ENCODE measurements at regions not wholly inside any gene's neighbourhood (a gene's known extent, or its start where the extent isn't known, plus 50 kb on each side); places are given as distances from the start of the nearest gene placed in this dataset.

- H3K9me3 Mint-ChIP-seq, result peaks cover 8% of the 10 kb centered on the region
- no peak overlapping the region for H3K27ac Mint-ChIP-seq
- H3K4me3 Mint-ChIP-seq, result no peak overlapping the region
- no peaks in the 10 kb centered on the region for H3K36me3 Mint-ChIP-seq (ENCODE audit: low read depth)
- CTCF ChIA-PET, result no interaction called here
- no peaks in the 10 kb centered on the region for H3K27me3 Mint-ChIP-seq
- POLR2A ChIA-PET, result no interaction called here
- no peaks in the 10 kb centered on the region for H3K4me1 Mint-ChIP-seq
- no peak for DNase-seq
These were observed 556.5 kb downstream of the INHBA start for GRCh38 chr7:41146429-41146828.

GRCh38 chr7:41145656-41146055 lies 557.2 kb downstream of the INHBA start:
- ChIA-PET POLR2A (no interaction called here), CTCF (no interaction called here)
- no peak overlapping the region for H3K27ac Mint-ChIP-seq
- H3K36me3 Mint-ChIP-seq (ENCODE audit: low read depth), result no peaks in the 10 kb centered on the region
- no peak for DNase-seq
- H3K4me3 Mint-ChIP-seq, result no peak overlapping the region
- no peaks in the 10 kb centered on the region for H3K27me3 Mint-ChIP-seq
- peaks cover 8% of the 10 kb centered on the region for H3K9me3 Mint-ChIP-seq
- no peaks in the 10 kb centered on the region for H3K4me1 Mint-ChIP-seq

- Mint-ChIP-seq H3K9me3 (peaks cover 5% of the 10 kb centered on the region), H3K4me3 (no peak overlapping the region), H3K4me1 (no peaks in the 10 kb centered on the region), H3K27me3 (no peaks in the 10 kb centered on the region), H3K27ac (no peak overlapping the region), H3K36me3 (ENCODE audit: low read depth) (no peaks in the 10 kb centered on the region)
- DNase-seq, result no peak
- ChIA-PET POLR2A (no interaction called here), CTCF (no interaction called here)
These were observed 559.9 kb downstream of the INHBA start for GRCh38 chr7:41142904-41143473.

- POLR2A ChIA-PET, result no interaction called here
These were observed 563.1 kb downstream of the INHBA start for GRCh38 chr7:41139789-41140188.

GRCh38 chr7:41136551-41136950 lies 566.3 kb downstream of the INHBA start:
- Mint-ChIP-seq H3K36me3 (ENCODE audit: low read depth) (no peaks in the 10 kb centered on the region), H3K4me3 (no peak overlapping the region), H3K4me1 (no peaks in the 10 kb centered on the region), H3K27me3 (no peaks in the 10 kb centered on the region), H3K9me3 (peaks cover 12% of the 10 kb centered on the region), H3K27ac (no peak overlapping the region)
- CTCF ChIA-PET, result no interaction called here
- POLR2A ChIA-PET, result no interaction called here
- no peak for DNase-seq

More at GRCh38 chr7:41139789-41140188, 563.1 kb downstream of the INHBA start:
- no peaks in the 10 kb centered on the region for H3K36me3 Mint-ChIP-seq (ENCODE audit: low read depth)
- no peaks in the 10 kb centered on the region for H3K27me3 Mint-ChIP-seq
- no peak overlapping the region for H3K4me3 Mint-ChIP-seq
- H3K9me3 Mint-ChIP-seq, result peaks cover 8% of the 10 kb centered on the region
- no peak overlapping the region for H3K27ac Mint-ChIP-seq
- DNase-seq, result no peak
- CTCF ChIA-PET, result no interaction called here
- no peaks in the 10 kb centered on the region for H3K4me1 Mint-ChIP-seq

GRCh38 chr7:41135511-41135910 lies 567.4 kb downstream of the INHBA start:
- Mint-ChIP-seq H3K9me3 (peaks cover 12% of the 10 kb centered on the region), H3K4me3 (no peak overlapping the region), H3K27me3 (no peaks in the 10 kb centered on the region), H3K27ac (no peak overlapping the region), H3K4me1 (no peaks in the 10 kb centered on the region), H3K36me3 (ENCODE audit: low read depth) (no peaks in the 10 kb centered on the region)
- ChIA-PET CTCF (no interaction called here), POLR2A (no interaction called here)
- DNase-seq, result no peak

GRCh38 chr7:41134300-41135255 lies 568.3 kb downstream of the INHBA start:
- H3K27me3 Mint-ChIP-seq, result no peaks in the 10 kb centered on the region
- H3K9me3 Mint-ChIP-seq, result peaks cover 12% of the 10 kb centered on the region
- CTCF ChIA-PET, result no interaction called here
- POLR2A ChIA-PET, result no interaction called here
- H3K36me3 Mint-ChIP-seq (ENCODE audit: low read depth), result no peaks in the 10 kb centered on the region
- H3K4me1 Mint-ChIP-seq, result no peaks in the 10 kb centered on the region
- no peak overlapping the region for H3K4me3 Mint-ChIP-seq
- DNase-seq, result no peak
- H3K27ac Mint-ChIP-seq, result no peak overlapping the region

- peaks cover 12% of the 10 kb centered on the region for H3K9me3 Mint-ChIP-seq
- no peaks in the 10 kb centered on the region for H3K36me3 Mint-ChIP-seq (ENCODE audit: low read depth)
- ChIA-PET POLR2A (no interaction called here), CTCF (no interaction called here)
- H3K27me3 Mint-ChIP-seq, result no peaks in the 10 kb centered on the region
- no peak overlapping the region for H3K27ac Mint-ChIP-seq
- DNase-seq, result no peak
- no peak overlapping the region for H3K4me3 Mint-ChIP-seq
- H3K4me1 Mint-ChIP-seq, result no peaks in the 10 kb centered on the region
These were observed 569.1 kb downstream of the INHBA start for GRCh38 chr7:41133690-41134299.

- Mint-ChIP-seq H3K27ac (no peak overlapping the region), H3K9me3 (peaks cover 6% of the 10 kb centered on the region), H3K27me3 (no peaks in the 10 kb centered on the region), H3K36me3 (ENCODE audit: low read depth) (no peaks in the 10 kb centered on the region), H3K4me3 (no peak overlapping the region), H3K4me1 (no peaks in the 10 kb centered on the region)
- ChIA-PET POLR2A (no interaction called here), CTCF (no interaction called here)
- DNase-seq, result no peak
These were observed 570.9 kb downstream of the INHBA start for GRCh38 chr7:41131956-41132355.

GRCh38 chr7:41130561-41131236 lies 572.2 kb downstream of the INHBA start:
- Mint-ChIP-seq H3K4me3 (no peak overlapping the region), H3K27ac (no peak overlapping the region), H3K36me3 (ENCODE audit: low read depth) (no peaks in the 10 kb centered on the region), H3K9me3 (peaks cover 6% of the 10 kb centered on the region), H3K27me3 (no peaks in the 10 kb centered on the region), H3K4me1 (no peaks in the 10 kb centered on the region)
- POLR2A ChIA-PET, result no interaction called here
- CTCF ChIA-PET, result no interaction called here
- no peak for DNase-seq

- H3K36me3 Mint-ChIP-seq (ENCODE audit: low read depth), result no peaks in the 10 kb centered on the region
- H3K27ac Mint-ChIP-seq, result no peak overlapping the region
- H3K27me3 Mint-ChIP-seq, result no peaks in the 10 kb centered on the region
- no peaks in the 10 kb centered on the region for H3K4me1 Mint-ChIP-seq
- H3K4me3 Mint-ChIP-seq, result no peak overlapping the region
- POLR2A ChIA-PET, result no interaction called here
- DNase-seq, result no peak
- peaks cover 6% of the 10 kb centered on the region for H3K9me3 Mint-ChIP-seq
- CTCF ChIA-PET, result no interaction called here
These were observed 572.8 kb downstream of the INHBA start for GRCh38 chr7:41130086-41130485.

GRCh38 chr7:41125343-41125742 lies 577.5 kb downstream of the INHBA start:
- Mint-ChIP-seq H3K4me1 (no peaks in the 10 kb centered on the region), H3K36me3 (ENCODE audit: low read depth) (no peaks in the 10 kb centered on the region), H3K27ac (no peak overlapping the region), H3K9me3 (no peaks in the 10 kb centered on the region), H3K27me3 (no peaks in the 10 kb centered on the region), H3K4me3 (no peak overlapping the region)
- DNase-seq, result no peak
- CTCF ChIA-PET, result no interaction called here
- POLR2A ChIA-PET, result no interaction called here

- H3K9me3 Mint-ChIP-seq, result peaks cover 9% of the 10 kb centered on the region
- no peak overlapping the region for H3K27ac Mint-ChIP-seq
- POLR2A ChIA-PET, result no interaction called here
- no peak overlapping the region for H3K4me3 Mint-ChIP-seq
- DNase-seq, result no peak
- H3K36me3 Mint-ChIP-seq (ENCODE audit: low read depth), result no peaks in the 10 kb centered on the region
- no peaks in the 10 kb centered on the region for H3K4me1 Mint-ChIP-seq
- H3K27me3 Mint-ChIP-seq, result no peaks in the 10 kb centered on the region
- CTCF ChIA-PET, result no interaction called here
These were observed 580.5 kb downstream of the INHBA start for GRCh38 chr7:41122256-41122987.
